GM21515 (cell line): ENCODE measurements at regions not wholly inside any gene's neighbourhood (a gene's known extent, or its start where the extent isn't known, plus 50 kb on each side); places are given as distances from the start of the nearest gene placed in this dataset.

Experiments
- ATAC-seq: cut with Tn5 transposase; IDR thresholded peaks from one replicate; pipeline ENCODE4 v1.9.1; 2021; ENCODE audit not compliant: unreplicated experiment

GRCh38 chr1:186559601-186560116, 98.7 kb upstream of the PDC start:
- ATAC-seq, result no peak

- ATAC-seq, result no peak
Measured at GRCh38 chr1:186557147-186557777, 96.3 kb upstream of the PDC start.

- no peak for ATAC-seq
Measured at GRCh38 chr1:186550832-186551231, 89.9 kb upstream of the PDC start.

GRCh38 chr1:186541003-186541402, 80.1 kb upstream of the PDC start:
- ATAC-seq, result no peak

GRCh38 chr1:186540521-186540920, 79.6 kb upstream of the PDC start:
- no peak for ATAC-seq

GRCh38 chr1:186536273-186536890, 75.5 kb upstream of the PDC start:
- no peak for ATAC-seq

GRCh38 chr1:186535388-186536133, 74.6 kb upstream of the PDC start:
- no peak for ATAC-seq

GRCh38 chr1:186534401-186534800, 73.5 kb upstream of the PDC start:
- ATAC-seq, result no peak

GRCh38 chr1:186532466-186532865, 71.6 kb upstream of the PDC start:
- no peak for ATAC-seq

- no peak for ATAC-seq
Measured at GRCh38 chr1:186531561-186532165, 70.7 kb upstream of the PDC start.

GRCh38 chr1:186530109-186530508, 69.2 kb upstream of the PDC start:
- ATAC-seq, result no peak

GRCh38 chr1:186519982-186520381, 59.1 kb upstream of the PDC start:
- no peak for ATAC-seq

GRCh38 chr1:186518822-186519381, 58.0 kb upstream of the PDC start:
- peak; percentile 68 for ATAC-seq

GRCh38 chr1:186518395-186518794, 57.5 kb upstream of the PDC start:
- ATAC-seq, result no peak

- ATAC-seq, result no peak
Measured at GRCh38 chr1:186514367-186514766, 53.5 kb upstream of the PDC start.

- no peak for ATAC-seq
Measured at GRCh38 chr1:186513526-186513925, 52.6 kb upstream of the PDC start.

- no peak for ATAC-seq
Measured at GRCh38 chr1:186512698-186513457, 52.0 kb upstream of the PDC start.

- no peak for ATAC-seq
Measured at GRCh38 chr1:186511761-186512637, 51.1 kb upstream of the PDC start.
